ENCODE measurements at regions not wholly inside any gene's neighbourhood (a gene's known extent, or its start where the extent isn't known, plus 50 kb on each side); places are given as distances from the start of the nearest gene placed in this dataset.
"Not testable (repeated sequence)": the region's sequence is repeated elsewhere in the genome, so short reads cannot be mapped to it uniquely, and the experiment has no call there.

DNA sequence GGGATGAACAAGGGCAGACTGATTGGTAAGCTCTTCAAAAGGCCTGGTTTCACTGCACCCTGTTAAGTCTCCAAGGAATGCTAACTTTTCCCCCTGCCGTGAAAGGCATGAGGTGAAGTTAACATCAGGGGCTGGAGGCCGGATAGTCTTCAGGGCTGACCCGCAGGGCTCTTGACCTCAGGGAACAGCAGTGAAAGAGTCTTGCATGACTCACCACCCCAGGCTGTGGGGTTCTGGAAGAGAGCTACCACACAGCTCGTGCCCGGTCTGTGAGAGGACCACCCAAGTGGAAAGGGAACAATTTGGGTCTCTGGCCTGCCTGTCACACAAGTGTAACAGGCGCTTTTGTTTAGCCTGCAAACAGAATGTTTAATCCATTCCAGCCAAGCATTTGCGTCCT, 504.9 kb downstream of the EDEM1 start:
- DNase-seq (ENCODE audit: low spot score), result no peak

DNA sequence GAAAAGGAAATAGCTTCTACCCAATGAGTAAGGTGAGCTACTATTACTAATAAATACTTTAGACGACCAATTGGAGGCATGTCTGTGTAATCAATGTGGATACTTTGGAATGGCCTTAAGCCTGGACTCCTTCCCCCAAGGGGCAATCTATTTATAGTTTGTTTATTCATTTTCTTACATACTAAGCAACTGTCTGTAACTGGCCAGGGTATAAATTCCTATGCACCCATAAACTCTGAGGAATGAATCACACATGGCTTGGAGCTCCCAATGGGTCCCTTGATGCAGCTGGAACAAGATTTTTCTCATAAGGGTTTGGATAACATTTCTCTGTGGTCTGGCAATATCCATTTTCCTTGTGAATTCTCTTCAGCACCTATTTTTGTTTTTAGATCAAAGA, 506.8 kb downstream of the EDEM1 start:
- no peak for DNase-seq (ENCODE audit: low spot score)

DNA sequence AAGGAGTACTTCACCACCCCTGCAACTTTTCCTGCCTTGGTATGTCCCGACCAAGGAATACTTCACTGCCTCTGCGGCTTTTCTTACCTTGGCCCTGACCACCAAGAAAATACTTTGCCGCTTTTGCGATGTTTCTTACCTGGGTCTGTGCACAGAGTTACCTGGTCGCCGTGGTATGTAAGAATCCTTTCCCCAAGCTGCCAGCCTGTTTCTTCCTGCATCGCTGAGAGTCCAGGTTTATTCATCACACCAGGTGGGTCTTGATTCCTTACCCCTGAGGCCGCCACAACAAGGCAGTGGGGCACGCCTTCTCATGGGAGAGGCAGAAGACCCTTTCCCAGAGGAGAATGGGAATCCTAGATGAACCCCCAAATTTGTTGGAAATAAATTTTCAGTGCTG, 511.3 kb downstream of the EDEM1 start:
- no peak for DNase-seq (ENCODE audit: low spot score)

DNA sequence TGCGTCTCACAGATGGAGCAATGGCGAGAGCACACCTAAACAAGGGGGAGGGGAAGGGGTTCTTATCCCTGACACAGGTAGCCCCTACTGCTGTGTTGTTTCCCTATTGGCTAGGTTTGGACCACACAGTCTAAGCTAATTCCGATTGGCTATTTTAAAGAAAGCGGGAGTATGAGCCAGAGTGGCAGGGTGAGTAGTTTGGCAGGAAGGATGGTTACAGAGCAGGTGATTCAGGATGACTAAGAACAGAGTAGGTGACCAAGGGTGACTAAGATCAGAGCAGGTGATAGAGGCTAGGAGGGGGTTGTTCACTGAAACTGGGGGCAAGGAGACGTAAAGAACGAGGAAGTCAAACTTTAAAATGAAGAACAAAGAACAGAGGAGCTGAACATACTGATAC, 511.8 kb downstream of the EDEM1 start:
- no peak for DNase-seq (ENCODE audit: low spot score)

DNA sequence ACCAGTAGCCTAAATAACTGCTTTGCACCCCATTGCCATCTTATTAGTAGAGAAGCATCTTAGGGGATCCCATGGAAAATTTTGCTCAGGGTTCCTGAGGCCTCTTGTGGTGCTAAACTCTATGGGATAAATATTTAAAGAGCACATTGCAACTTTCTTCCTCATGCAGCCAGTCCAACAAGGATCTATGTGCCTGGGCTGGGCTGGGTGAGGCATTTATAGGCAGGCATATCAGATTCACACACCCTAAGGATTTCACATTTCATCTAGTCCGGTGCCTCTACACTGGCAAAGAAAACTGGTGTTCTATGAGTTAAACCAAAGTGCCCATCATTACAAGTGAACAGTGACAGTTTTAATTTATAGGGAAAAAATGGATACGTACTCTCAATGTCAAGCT, 512.3 kb downstream of the EDEM1 start:
- no peak for DNase-seq (ENCODE audit: low spot score)

DNA sequence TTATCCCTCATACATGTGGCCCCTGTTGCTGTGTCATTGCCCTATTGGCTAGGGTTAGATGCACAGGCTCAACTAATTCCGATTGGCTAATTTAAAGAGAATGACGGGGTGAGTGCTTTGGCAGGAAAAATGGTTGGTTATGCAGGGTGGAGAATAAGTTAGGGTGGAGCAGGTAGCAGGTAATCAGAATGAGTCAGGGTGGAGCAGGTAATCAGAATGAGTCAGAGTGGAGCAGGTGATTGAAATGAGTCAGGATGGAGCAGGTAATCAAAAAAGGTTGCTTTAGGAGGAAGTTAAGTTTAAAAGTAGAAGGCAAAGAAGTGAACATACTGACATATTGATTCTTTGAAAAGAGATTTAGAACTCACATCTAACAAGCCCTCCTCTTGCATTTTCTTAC, 513.5 kb downstream of the EDEM1 start:
- not testable (repeated sequence) for DNase-seq (ENCODE audit: low spot score)

DNA sequence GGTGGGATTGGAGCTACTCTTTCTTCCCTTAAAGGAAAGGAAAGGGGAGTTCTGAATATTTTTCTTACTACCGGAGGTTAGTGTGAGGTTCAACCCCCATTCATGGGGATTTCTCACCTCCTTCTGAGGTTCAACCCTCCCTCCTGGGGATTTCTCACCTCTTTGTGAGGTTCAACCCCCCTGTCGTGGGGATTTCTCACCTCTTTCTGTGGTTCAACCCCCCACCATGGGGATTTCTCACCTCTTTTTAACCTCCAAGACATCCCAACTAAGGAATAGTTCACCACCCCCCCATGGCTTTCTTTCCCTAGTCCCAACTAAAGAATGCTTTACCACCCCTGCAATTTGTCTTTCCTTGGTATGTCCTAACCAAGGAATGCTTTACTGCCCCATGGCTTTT, 520.3 kb downstream of the EDEM1 start:
- DNase-seq (ENCODE audit: low spot score), result no peak

DNA sequence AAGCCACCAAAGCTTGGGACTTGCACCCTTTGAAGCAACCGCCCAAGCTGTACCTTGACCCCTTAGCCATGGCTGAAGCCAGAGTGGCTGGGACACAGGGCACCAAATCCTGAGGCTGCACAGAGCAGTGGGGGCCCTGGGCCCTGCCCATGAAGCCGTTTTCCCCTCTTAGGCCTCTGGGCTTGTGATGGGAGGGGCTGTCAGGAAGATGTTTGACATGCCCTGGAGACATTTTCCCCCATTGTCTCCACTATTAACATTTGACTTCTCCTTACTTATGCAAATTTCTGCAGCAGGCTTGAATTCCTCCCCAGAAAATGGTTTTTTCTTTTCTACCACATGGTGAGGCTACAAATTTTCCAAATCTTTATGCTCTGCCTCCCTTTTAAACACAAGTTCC, 522.2 kb downstream of the EDEM1 start:
- DNase-seq (ENCODE audit: low spot score), result no peak

DNA sequence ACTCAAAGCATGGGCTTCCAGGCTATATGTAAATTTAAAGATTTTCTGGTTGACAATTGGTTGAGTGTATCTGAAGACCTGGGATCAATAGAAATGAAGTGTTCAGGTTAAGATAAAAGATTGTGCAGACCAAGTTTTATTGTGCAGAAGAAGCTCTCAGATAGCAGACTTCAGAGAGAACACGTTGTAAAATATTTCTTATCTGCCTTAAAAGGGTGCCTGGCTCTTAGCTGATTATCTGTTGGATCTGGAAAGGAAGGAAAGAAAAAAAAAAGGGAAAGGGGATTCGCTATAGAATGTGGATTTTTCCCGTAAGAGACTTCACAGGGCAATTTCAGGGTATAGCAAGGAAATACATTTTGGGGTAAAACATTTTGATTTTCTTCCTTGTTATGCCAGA, 523.2 kb downstream of the EDEM1 start:
- no peak for DNase-seq (ENCODE audit: low spot score)

DNA sequence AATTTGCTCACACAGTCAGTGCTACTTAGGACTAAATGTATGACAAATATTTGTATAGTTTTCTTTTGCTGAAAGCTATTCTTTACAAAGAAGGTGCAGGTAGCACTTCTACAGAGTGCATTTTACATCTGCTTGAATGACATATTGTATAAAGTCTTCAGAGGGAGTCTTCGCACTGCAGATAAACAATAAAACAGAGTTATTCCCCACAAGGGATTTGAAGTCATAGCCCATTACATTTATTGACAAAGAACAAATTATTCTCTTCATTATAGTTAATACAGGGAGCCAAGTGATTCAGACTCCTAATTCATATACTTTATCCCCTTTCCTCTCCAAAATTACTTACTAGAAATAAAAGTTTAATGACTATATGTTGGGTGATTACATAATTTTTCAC, 529.7 kb downstream of the EDEM1 start:
- no peak for DNase-seq (ENCODE audit: low spot score)

DNA sequence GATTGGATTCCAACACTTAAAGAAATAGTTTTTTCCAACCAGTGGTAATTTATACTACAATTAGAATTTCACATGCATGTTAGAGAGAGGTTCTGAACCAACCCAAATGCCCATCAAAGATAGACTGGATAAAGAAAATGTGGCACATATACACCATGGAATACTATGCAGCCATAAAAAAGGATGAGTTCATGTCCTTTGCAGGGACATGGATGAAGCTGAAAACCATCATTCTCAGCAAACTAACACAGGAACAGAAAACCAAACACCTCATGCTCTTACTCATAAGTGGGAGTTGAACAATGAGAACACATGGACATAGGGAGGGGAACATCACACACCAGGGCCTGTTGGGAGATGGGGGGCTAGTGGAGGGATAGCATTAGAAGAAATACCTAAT, 532.2 kb downstream of the EDEM1 start:
- DNase-seq (ENCODE audit: low spot score), result not testable (repeated sequence)

DNA sequence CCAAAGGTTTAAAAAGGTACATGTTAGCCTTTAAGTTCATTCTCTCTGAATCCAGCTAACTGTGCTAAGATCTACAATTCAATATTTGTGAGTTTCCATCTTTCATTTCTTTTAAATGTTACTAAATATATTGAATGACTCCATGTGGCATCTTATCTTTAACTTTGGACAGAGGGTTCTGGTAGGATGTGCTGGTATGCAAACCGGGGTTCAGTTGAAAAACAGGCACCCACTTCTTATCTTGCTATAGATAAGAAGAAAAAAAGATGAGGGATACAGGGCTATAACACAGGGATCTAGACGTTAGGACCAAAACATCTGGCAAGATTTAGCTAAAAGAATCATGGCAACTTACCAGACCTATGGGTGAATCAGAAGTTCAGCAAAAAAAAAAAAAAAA, 538.3 kb downstream of the EDEM1 start:
- no peak for DNase-seq (ENCODE audit: low spot score)

DNA sequence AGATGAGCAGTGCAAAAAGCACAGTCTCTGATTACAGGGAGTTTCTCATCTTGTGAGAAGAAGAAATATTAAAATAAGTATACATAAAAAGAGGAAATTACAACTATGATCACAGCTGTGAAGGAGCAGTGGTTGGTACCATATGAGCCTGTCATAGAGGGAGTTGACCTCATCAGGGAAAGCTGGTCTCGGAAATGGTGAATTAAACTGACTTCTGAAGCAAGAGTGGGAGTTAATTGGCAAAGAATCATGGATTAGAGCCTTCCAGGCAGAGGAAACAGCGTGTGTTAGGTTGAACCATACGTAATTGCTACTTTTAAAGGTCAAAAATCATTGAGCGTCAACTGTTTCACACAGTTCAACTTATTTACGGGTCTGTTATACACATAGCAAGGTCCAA, 539.1 kb downstream of the EDEM1 start:
- no peak for DNase-seq (ENCODE audit: low spot score)

DNA sequence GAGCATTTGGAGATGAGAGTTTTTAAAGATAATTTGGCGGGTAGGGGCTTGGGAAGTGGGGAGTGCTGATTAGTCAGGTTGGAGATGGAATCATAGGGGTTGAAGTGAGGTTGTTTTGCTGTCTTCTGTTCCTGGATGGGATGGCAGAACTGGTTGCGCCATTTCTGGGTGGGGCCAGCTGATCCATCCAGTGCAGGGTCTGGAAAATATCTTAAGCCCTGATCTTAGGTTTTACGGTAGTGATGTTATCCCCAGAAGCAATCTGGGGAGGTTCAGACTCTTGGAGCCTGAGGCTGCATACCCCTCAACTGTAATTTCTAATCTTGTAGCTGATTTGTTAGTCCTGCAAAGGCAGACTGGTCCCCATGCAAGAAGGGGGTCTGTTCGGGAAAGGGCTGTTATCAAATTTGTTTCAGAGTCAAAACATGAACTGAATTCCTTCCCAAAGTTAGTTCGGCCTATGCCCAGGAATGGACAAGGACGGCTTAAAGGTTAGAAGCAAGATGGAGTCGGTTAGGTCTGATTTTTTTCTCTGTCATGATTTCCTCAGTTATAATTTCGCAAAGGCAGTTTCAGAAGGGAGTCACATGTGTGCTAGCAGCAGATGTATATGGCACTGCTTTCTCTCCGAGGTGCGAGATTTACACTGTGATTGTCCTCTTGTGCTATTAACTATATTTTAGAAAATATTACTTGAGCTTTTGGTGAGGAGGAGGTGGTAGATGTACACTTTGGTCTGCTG, 540.4 kb downstream of the EDEM1 start:
- no peak for DNase-seq (ENCODE audit: low spot score)

DNA sequence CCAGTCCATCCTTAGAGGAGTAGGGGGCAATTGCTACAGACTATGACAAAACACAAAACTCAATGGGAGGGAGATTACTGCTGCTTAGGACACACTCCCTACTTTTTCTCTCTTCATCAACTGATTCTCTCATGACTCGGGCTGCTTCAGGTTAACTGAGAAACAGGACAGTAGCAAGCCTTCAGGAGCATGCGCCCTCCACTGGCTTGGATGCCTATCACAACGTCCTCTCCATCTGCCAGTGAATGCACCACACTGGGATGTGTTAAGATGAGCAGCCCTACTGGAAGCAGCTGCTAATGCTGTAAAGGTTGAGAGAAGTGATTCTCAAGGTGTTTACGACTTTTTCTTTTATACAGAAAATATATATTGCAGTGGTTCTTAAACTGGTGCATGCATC, 542.3 kb downstream of the EDEM1 start:
- DNase-seq (ENCODE audit: low spot score), result no peak

DNA sequence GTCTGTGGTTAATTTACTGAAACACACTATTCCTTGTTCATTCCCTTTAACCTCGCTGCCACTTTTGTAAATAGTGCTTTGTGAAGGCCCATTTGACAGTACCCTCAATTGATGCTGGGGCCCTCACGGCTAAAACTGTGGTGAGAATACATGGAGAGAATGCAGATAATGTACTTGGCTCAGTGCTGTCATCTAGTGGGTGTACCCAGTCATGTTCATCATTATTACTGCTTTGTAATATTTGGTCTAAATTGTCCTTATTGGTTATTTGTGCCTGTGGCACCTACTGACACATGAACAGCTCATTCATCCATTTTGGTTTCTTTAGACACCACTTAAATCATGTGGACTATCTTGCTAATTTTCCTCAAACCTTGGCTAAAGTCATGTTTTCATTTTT, 543.6 kb downstream of the EDEM1 start:
- no peak for DNase-seq (ENCODE audit: low spot score)

DNA sequence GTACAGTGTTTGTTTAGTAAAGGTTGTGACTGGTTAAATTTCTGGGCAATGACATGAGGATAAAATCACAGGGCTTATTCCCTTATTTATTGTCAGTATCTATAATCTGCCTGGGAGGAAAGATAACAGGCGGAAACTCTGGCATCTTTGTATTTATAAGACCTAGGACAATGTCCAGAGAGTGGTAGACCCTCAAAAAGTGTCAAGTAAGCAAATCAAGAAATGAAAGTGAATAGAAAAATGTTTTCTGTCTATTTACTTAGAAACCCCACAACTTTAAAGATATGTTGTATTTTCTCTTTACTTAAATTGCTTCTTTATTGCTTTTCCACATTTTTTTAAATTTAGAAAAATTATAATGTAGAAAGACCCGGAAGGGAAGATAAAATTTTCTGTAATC, 544.6 kb downstream of the EDEM1 start:
- DNase-seq (ENCODE audit: low spot score), result no peak

DNA sequence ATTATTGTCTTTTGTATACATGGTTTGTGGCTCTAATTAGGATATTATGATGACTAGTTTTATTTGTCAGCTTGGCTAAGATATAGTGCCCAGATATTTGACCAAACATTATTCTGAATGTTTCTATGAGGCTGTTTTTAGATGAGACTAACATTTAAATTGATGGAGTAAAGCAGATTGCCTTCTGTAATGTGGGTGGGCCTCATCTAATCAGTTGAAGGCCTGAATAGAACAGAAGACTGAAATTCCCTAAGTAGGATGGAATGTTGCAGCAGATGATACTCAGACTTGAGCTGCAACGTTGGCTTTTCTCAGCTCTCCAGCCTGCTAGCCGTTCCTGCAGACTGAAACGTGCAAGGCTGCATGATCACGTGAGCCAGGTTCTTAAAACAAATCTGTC, 546.5 kb downstream of the EDEM1 start:
- no peak for DNase-seq (ENCODE audit: low spot score)

DNA sequence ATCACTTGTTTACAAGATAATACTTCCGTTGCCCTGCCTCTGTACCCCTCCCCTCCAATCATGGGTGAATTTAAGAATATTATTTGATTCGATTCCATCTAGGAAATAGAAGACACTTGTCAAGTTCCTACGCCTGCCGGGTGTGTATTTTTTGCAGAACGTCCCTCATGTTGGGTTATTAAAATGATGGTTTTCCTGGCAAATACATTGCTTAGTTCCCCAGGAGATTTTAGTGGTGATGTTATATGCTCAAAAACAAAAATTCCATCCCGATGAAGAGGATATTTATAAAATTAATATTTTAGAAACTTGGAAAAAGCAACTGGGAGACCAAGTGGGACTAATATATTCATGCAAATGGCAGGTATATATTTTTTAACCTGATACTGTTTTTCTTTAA, 548.4 kb downstream of the EDEM1 start:
- DNase-seq (ENCODE audit: low spot score), result no peak

DNA sequence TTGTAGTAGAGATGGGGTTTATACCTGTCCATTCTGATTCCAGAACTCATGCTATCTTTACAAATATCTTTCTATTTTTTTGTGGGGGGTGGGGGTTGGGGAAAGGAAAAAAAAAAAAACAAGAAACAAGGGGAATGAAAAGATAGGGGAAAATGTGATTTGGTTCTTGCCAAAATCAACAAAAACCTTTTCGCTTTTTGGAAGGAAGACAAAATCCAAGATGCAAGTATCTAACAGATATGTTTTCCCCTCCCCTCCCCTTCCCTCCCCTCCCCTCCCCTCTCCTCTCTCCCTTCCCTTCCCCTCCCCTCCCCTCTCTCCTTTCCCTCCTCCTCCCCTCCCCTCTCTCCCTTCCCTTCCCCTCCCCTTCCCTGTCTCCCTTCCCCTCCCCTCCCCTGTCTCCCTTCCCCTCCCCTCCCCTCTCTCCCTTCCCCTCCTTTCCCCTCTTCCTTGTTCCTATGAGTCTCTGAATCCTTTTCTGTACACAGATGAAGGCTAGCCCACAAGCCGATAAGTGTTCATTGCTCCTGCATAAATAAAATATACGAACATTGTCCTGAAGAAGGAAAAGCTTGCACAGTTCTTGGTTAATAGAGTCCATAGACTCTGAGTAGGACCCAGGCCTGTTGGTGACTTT, 551.9 kb downstream of the EDEM1 start:
- no peak for DNase-seq (ENCODE audit: low spot score)

DNA sequence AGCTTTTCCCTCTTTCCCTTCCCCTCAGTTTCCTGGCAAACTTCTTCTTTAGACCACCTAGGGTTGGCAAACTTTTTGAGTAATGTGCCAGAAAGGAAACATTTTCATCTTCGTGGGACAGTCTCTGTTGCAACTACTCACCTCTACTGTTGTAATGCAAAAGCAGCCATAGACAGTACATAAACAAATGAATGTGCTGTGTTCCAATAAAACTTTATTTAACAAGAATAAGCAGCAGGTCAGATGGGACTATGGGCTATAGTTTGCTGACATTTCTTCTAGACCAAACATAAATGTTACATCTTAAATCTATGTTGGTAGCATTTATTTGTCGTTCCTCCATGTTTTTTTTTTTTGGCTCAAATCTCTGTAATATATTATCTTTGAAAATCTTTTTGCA, 552.4 kb downstream of the EDEM1 start:
- no peak for DNase-seq (ENCODE audit: low spot score)

DNA sequence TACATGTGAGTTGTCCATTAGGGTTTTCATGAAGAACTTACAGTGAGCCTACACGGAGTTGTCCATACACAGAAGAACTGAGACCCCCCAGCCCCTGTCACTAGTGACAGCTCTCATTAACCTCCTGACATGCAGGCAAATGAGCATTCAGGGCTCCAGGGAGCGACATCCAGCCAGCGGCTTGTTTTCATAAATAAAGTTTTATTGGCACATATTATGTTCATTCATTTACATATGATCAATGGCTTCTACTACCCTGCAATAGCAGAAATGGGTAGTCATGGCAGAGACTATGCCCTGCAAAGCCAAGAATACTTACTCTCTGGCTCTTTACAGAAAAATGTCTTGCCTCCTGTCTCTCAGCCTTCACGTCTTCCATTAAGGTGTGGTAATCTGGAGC, 553.5 kb downstream of the EDEM1 start:
- no peak for DNase-seq (ENCODE audit: low spot score)

DNA sequence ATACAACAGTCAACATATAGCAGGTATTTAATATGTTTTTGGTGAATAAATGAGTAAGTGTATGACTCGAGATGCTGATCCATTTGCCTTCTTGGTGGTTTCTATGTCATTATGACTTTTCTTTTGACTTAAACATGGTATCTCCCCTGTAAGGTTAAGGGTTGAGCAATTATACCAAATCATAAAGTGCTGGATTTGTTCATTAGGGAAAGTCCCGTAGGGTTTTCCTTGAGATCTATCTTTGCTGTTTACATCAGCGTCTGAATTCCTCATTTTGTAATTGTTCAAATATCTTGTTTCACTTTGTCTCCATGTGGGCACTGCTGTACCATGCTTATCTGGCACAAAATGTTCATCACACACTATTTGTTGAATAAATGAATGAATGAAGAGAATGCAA, 562.6 kb downstream of the EDEM1 start:
- no peak for DNase-seq (ENCODE audit: low spot score)

Data from CD4-positive, alpha-beta T cell treated with Interleukin-2 at 100 ng/mL for 4 hours (primary cell).